H9 (cell line): ENCODE measurements at regions not wholly inside any gene's neighbourhood (a gene's known extent, or its start where the extent isn't known, plus 50 kb on each side); places are given as distances from the start of the nearest gene placed in this dataset.
"Not testable (repeated sequence)": the region's sequence is repeated elsewhere in the genome, so short reads cannot be mapped to it uniquely, and the experiment has no call there.

ENCODE experiments used
- DNase-seq: peaks from one replicate; pipeline ENCODE4 v3.0.0-alpha.2; 2017
- H2AFZ ChIP-seq: one replicate; pipeline ENCODE4 v1.6.1; 2013; ENCODE audit warnings: mild to moderate bottlenecking, low read length, control low read depth, moderate library complexity
- H2AK5ac ChIP-seq: 2 replicates; pipeline ENCODE4 v1.6.1; 2013; ENCODE audit warnings: low read length, control low read depth, mixed read lengths; ENCODE audit not compliant: insufficient read length
- H2BK120ac ChIP-seq: one replicate; pipeline ENCODE4 v1.6.1; 2013; ENCODE audit warnings: low read depth, mild to moderate bottlenecking, low read length, control low read depth, inconsistent platforms; ENCODE audit not compliant: poor library complexity, severe bottlenecking
- H2BK12ac ChIP-seq: 2 replicates; pipeline ENCODE4 v1.6.1; 2013; ENCODE audit warnings: low read length, control low read depth, mixed read lengths, low read depth; ENCODE audit not compliant: insufficient read length
- H2BK15ac ChIP-seq: 2 replicates; pipeline ENCODE4 v1.6.1; 2013; ENCODE audit warnings: low read depth, low read length, control low read depth
- H2BK20ac ChIP-seq: one replicate; pipeline ENCODE4 v1.6.1; 2013; ENCODE audit warnings: low read depth, mild to moderate bottlenecking, low read length, control low read depth, inconsistent platforms; ENCODE audit not compliant: poor library complexity, severe bottlenecking
- H2BK5ac ChIP-seq: 2 replicates; pipeline ENCODE4 v1.6.1; 2013; ENCODE audit warnings: low read length, control low read depth, mixed read lengths; ENCODE audit not compliant: insufficient read length
- H3K14ac ChIP-seq: 2 replicates; pipeline ENCODE4 v1.6.1; 2013; ENCODE audit warnings: low read length, control low read depth; ENCODE audit not compliant: insufficient read depth
- H3K18ac ChIP-seq: 2 replicates; pipeline ENCODE4 v1.6.1; 2013; ENCODE audit warnings: low read depth, mild to moderate bottlenecking, mixed read lengths, low read length, control low read depth; ENCODE audit not compliant: insufficient read length
- H3K23ac ChIP-seq: 2 replicates; pipeline ENCODE4 v1.6.1; 2013; ENCODE audit warnings: low read length, control low read depth, mixed read lengths, low read depth; ENCODE audit not compliant: insufficient read length
- H3K23me2 ChIP-seq: 2 replicates; pipeline ENCODE4 v1.6.1; 2013; ENCODE audit warnings: low read depth, mild to moderate bottlenecking, mixed read lengths, low read length, control low read depth; ENCODE audit not compliant: insufficient read length, poor library complexity, severe bottlenecking
- H3K27ac ChIP-seq: 2 replicates; pipeline ENCODE4 v1.5.1; 2013; ENCODE audit warnings: low read length, control low read depth, mixed read lengths, low read depth; ENCODE audit not compliant: insufficient read length
- H3K27me3 ChIP-seq: 2 replicates; pipeline ENCODE4 v1.6.1; 2013; ENCODE audit warnings: low read length, control low read depth, inconsistent platforms; ENCODE audit not compliant: insufficient read depth
- H3K4ac ChIP-seq: 2 replicates; pipeline ENCODE4 v1.6.1; 2013; ENCODE audit warnings: low read depth, mild to moderate bottlenecking, control low read depth, inconsistent platforms, low read length, moderate library complexity
- H3K4me1 ChIP-seq: 2 replicates; pipeline ENCODE4 v1.6.1; 2013; ENCODE audit warnings: low read length, control low read depth, inconsistent platforms; ENCODE audit not compliant: insufficient read depth
- H3K4me2 ChIP-seq: 2 replicates; pipeline ENCODE4 v1.6.1; 2013; ENCODE audit warnings: low read length, control low read depth, mixed read lengths; ENCODE audit not compliant: insufficient read length, insufficient read depth
- H3K56ac ChIP-seq: 2 replicates; pipeline ENCODE4 v1.6.1; 2013; ENCODE audit warnings: low read depth, mild to moderate bottlenecking, mixed read lengths, low read length, control low read depth; ENCODE audit not compliant: insufficient read length
- H3K79me1 ChIP-seq: 2 replicates; pipeline ENCODE4 v1.6.1; 2013; ENCODE audit warnings: low read depth, mild to moderate bottlenecking, moderate library complexity, low read length, control low read depth, inconsistent platforms; ENCODE audit not compliant: insufficient read depth, poor library complexity, severe bottlenecking
- H3K79me2 ChIP-seq: 2 replicates; pipeline ENCODE4 v1.6.1; 2013; ENCODE audit warnings: low read length, control low read depth, inconsistent platforms; ENCODE audit not compliant: insufficient read depth
- H3K9ac ChIP-seq: 2 replicates; pipeline ENCODE4 v1.6.1; 2013; ENCODE audit warnings: low read length, control low read depth, mixed read lengths; ENCODE audit not compliant: insufficient read length; ENCODE audit errors: extremely low read depth
- H3K9me3 ChIP-seq: one replicate; pipeline ENCODE4 v1.6.1; 2013; ENCODE audit warnings: low read depth, low read length, inconsistent platforms; ENCODE audit not compliant: control insufficient read depth
- H3T11ph ChIP-seq: one replicate; pipeline ENCODE4 v1.6.1; 2013; ENCODE audit warnings: mild to moderate bottlenecking, low read length, control low read depth, inconsistent platforms
- H4K20me1 ChIP-seq: one replicate; pipeline ENCODE4 v1.6.1; 2013; ENCODE audit not compliant: control insufficient read depth, insufficient read length, insufficient read depth
- H4K5ac ChIP-seq: 2 replicates; pipeline ENCODE4 v1.6.1; 2013; ENCODE audit warnings: low read depth, mild to moderate bottlenecking, mixed read lengths, low read length, control low read depth; ENCODE audit not compliant: insufficient read length
- H4K8ac ChIP-seq: replicated peaks from 2 replicates; pipeline ENCODE4 v1.6.1; 2013; ENCODE audit warnings: low read length, control low read depth, mixed read lengths, low read depth; ENCODE audit not compliant: insufficient read length
- H4K91ac ChIP-seq: 2 replicates; pipeline ENCODE4 v1.6.1; 2013; ENCODE audit warnings: low read depth, mild to moderate bottlenecking, moderate library complexity, mixed read lengths, low read length, control low read depth; ENCODE audit not compliant: insufficient read length
- H3K27ac Mint-ChIP-seq, 3 experiments: 2 replicates in 2 of 3; 3 replicates in 1 of 3; pipeline ENCODE4 v1.8.0; 2020 to 2021; ENCODE audit warnings: mixed read lengths in 3 of 3, mild to moderate bottlenecking in 1 of 3, moderate library complexity in 1 of 3
- H3K27me3 Mint-ChIP-seq: 2 replicates; pipeline ENCODE4 v1.8.0; 2021; ENCODE audit warnings: low read depth, mild to moderate bottlenecking, moderate library complexity, mixed read lengths
- H3K36me3 Mint-ChIP-seq, 3 experiments: 2 replicates in 2 of 3; 3 replicates in 1 of 3; pipeline ENCODE4 v1.8.0; 2020 to 2021; ENCODE audit warnings: low read depth in 3 of 3, mixed read lengths in 3 of 3; ENCODE audit not compliant: insufficient read depth in 1 of 3
- H3K4me1 Mint-ChIP-seq, 2 experiments: 2 replicates each; pipeline ENCODE4 v1.8.0; 2020; ENCODE audit warnings: mixed read lengths in 2 of 2
- H3K4me3 Mint-ChIP-seq, 2 experiments: 2 replicates in 1 of 2; 3 replicates in 1 of 2; pipeline ENCODE4 v1.8.0; 2020 to 2021; ENCODE audit warnings: mild to moderate bottlenecking in 2 of 2, mixed read lengths in 2 of 2, moderate library complexity in 1 of 2
- H3K9me3 Mint-ChIP-seq, 2 experiments: 2 replicates in 1 of 2; 3 replicates in 1 of 2; pipeline ENCODE4 v1.8.0; 2020; ENCODE audit warnings: mild to moderate bottlenecking in 2 of 2, mixed read lengths in 2 of 2, moderate library complexity in 1 of 2
- CTCF ChIP-seq: fragments of 200-600 bp; sonication (generic); conservative IDR thresholded peaks from 3 replicates; pipeline ENCODE4 v1.8.0; 2021; ENCODE audit warnings: antibody characterized with exemption, mild to moderate bottlenecking
- WGBS: extraction: QIAGEN DNeasy Blood & Tissue Kit; methylation state at CpG from one replicate; pipeline ENCODE4 v1.1.7; 2013; ENCODE audit warnings: missing lambda C conversion rate, low lambda C conversion rate, mixed read lengths; ENCODE audit not compliant: insufficient read length; ENCODE audit errors: extremely low coverage; 5-methylcytosine and 5-hydroxymethylcytosine counted together

DNA sequence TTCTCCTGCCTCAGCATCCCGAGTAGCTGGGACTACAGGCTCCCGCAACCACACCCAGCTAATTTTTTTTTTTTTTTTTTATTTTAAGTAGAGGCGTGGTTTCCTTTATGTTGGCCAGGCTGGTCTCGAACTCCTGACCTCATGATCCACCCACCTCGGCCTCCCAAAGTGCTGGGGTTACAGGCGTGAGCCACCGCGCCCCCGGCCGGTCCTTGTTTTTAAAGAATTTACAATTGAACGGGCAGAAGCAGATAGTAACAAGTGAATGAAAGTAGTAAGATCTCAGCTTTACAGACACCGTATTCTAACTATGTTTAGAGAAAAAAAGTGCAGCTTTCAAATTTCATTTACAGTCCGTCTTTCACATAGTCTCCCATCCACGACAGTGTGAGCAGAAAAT lies 112.5 kb upstream of the VWC2 start:
- Histone ChIP-seq H3K27ac (no peak overlapping the region), H2BK12ac (no peak overlapping the region), H3K79me1 (no peaks in the 10 kb centered on the region), H3K23me2 (no peaks in the 10 kb centered on the region), H3K9ac (no peak overlapping the region), H2AK5ac (no peak overlapping the region), H3K27me3 (no peaks in the 10 kb centered on the region), H3K4ac (no peak overlapping the region), H3K23ac (no peak overlapping the region), H3K4me1 (no peaks in the 10 kb centered on the region), H3K79me2 (no peaks in the 10 kb centered on the region), H3K9me3 (no peaks in the 10 kb centered on the region), H4K91ac (no peak overlapping the region), H3K56ac (no peak overlapping the region), H3K4me2 (no peak overlapping the region), H2BK15ac (no peak overlapping the region), H3K14ac (no peak overlapping the region), H4K20me1 (no peaks in the 10 kb centered on the region), H2AFZ (no peak overlapping the region), H2BK120ac (no peak overlapping the region), H3K18ac (no peak overlapping the region), H2BK20ac (no peak overlapping the region), H4K5ac (no peak overlapping the region), H2BK5ac (no peak overlapping the region), H3T11ph (no peak overlapping the region), H4K8ac (no peak overlapping the region)
- Mint-ChIP-seq H3K4me1 (peaks cover 4 to 5% of the 10 kb centered on the region in 2 experiments), H3K4me3 (no peak overlapping the region), H3K27ac (no peak overlapping the region), H3K9me3 (peaks cover 9 to 14% of the 10 kb centered on the region in 2 experiments), H3K27me3 (no peaks in the 10 kb centered on the region), H3K36me3 (peaks cover 8 to 10% (median 9%) of the 10 kb centered on the region in 3 experiments; a peak in 6 of 7 replicates)
- no peak for TF ChIP-seq CTCF
- WGBS: no CpG with 5 or more reads among the region's 14 CpGs
- no peak for DNase-seq

DNA sequence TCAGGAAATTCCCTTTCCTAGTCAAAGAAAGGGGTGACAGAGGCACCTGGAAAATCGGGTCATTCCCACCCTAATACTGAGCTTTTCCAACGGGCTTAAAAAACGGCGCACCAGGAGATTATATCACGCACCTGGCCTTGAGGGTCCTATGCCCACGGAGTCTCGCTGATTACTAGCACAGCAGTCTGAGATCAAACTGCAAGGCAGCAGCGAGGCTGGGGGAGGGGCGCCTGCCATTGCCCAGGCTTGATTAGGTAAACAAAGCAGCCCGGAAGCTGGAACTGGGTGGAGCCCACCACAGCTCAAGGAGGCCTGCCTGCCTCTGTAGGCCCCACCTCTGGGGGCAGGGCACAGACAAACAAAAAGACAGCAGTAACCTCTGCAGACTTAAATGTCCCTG lies 107.5 kb upstream of the VWC2 start:
- H3K4me1 ChIP-seq, H2BK5ac ChIP-seq, H3K23ac ChIP-seq, H2AK5ac ChIP-seq, H4K20me1 ChIP-seq, H3K27me3 ChIP-seq, H3K14ac ChIP-seq, H2AFZ ChIP-seq, H2BK15ac ChIP-seq, H3K18ac ChIP-seq, H3T11ph ChIP-seq, H4K5ac ChIP-seq, H3K27me3 Mint-ChIP-seq, H2BK120ac ChIP-seq, H3K56ac ChIP-seq, H3K79me2 ChIP-seq, H3K9me3 ChIP-seq, H4K91ac ChIP-seq, H3K27ac ChIP-seq, H2BK12ac ChIP-seq, H3K4ac ChIP-seq, H3K79me1 ChIP-seq, H3K23me2 ChIP-seq, H4K8ac ChIP-seq, H3K4me2 ChIP-seq, H3K9ac ChIP-seq, H2BK20ac ChIP-seq: not testable (repeated sequence)
- Mint-ChIP-seq H3K27ac (peak overlapping the region in 2 of 3 experiments; percentile 94 to 96; a peak in 4 of 7 replicates), H3K4me3 (peak overlapping the region in 1 of 2 experiments; percentile 48; a peak in 2 of 5 replicates), H3K4me1 (peaks cover 26 to 35% of the 10 kb centered on the region in 2 experiments), H3K36me3 (peaks cover 8 to 10% (median 9%) of the 10 kb centered on the region in 3 experiments; a peak in 6 of 7 replicates), H3K9me3 (peaks cover 9 to 20% of the 10 kb centered on the region in 2 experiments)
- peak; percentile 40 for DNase-seq
- no CpG with 5 or more reads among the region's 10 CpGs for WGBS
